ENCODE measurements at regions not wholly inside any gene's neighbourhood (a gene's known extent, or its start where the extent isn't known, plus 50 kb on each side); places are given as distances from the start of the nearest gene placed in this dataset.
"Not testable (repeated sequence)": the region's sequence is repeated elsewhere in the genome, so short reads cannot be mapped to it uniquely, and the experiment has no call there.

- DNase-seq: no peak
These were observed 117.4 kb upstream of the RORB start for GRCh38 chr9:74379718-74380117.

DNA sequence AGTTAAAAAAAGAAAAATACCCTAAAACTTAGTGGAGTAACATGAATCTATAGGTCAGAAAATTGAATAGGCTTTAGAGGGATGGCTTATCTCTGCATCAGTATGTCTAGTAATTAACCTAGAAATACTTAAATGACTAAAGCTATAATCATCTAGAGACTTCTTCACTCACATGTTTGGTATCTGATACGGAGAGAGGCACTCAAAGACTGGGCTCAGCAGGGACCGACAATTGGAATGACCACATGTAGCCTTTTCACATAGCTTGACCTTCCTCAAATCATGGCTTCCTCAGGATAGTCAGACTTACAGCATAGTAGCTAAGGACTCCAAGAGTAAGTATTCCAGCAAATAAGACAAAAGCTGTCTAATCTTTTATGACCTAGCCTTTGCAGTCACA is 105.3 kb upstream of the RORB start:
- DNase-seq: no peak

DNA sequence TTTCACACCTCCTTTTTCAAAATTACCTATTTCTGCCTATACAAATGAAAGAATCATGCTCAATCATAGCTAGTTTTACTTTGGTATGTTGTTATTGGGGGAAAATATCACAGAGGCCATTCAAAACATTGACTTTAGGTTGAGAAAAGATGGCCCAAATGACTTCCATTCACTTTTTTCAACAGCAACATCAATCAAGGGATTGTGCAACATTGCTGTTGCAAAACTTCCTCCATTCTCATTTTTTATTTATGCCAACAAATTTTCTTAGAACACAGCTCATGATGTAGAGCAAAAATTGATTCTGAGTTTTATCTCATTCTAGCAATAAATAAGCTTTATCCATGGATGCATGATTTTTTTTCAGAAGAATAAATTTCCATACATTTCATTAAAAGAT is 93.6 kb upstream of the RORB start:
- no peak for DNase-seq

GRCh38 chr9:74404620-74405019 is 92.5 kb upstream of the RORB start:
- no peak for DNase-seq

- no peak for DNase-seq
These were observed 90.0 kb upstream of the RORB start for GRCh38 chr9:74407166-74407565.

DNA sequence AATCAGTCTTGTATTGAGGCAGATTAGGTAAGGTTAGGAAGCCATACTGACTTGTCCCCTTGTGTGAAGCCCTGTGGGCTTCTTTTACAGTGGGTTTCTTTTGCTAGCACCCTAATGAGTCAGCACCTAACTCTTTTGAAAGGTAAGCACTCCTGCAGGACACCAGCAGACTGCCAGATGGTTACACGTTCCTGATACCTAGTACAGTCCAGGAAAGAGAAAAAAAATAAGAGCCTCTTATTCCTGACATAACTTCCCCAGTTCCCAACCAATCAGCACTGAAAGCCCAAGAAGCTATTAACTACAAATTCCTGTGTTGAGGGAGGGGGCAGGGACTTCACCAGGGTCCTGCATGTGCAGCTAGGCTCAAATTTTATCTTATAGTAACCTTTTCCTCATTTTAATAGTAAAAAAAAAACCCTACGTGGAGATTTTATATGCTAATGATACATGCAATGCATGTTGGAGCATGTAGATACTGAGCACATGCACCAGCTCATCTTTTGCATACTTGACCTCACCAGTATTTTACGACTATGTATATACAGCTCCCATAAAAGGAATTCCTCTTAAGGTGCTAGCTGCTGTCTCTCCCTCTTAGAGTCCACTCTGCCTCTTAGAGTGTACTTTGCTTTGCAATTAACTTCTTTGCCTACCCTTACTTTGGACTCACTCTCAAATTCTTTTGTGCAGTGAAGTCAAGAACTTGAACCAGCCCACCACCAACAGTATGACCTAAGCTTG is 84.7 kb upstream of the RORB start:
- no peak for DNase-seq

DNA sequence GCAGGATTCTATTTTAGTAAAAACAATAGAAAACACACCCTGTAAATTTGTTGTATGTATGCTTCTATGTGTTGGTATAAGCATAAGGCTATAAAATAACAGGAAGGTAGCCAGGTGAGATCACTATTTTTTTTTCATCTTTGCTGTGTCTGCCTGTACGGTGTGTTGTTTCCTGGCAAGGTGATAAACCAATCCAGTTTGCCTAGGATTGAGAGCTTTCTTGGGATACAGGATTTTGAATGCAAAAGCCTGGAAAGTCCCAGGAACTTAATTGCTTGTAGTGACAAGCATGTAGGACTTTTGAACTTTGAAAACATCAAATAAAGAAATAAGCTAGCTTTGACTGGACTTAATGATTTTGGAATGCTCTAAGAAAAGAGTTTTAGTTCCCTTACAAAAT is 83.3 kb upstream of the RORB start:
- DNase-seq: no peak

DNA sequence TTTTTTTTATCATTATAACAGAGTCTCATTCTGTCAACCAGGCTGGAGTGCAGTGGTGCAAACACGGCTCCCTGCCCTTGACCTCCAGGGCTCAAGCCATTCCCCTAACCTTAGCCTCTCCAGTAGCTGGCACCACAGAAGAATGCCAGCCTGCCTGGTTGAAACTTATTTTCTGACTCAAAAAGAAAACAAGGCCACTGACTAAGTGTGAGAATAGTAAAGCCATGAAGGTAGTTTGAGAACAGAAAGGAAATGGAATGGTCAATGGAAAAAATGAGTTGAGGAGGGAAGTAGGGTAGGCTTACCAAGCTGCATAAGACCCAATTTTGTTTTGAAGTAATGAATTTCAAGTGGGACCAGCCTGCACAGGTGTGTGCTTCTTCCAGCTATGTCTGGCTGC is 82.8 kb upstream of the RORB start:
- no peak for DNase-seq

DNA sequence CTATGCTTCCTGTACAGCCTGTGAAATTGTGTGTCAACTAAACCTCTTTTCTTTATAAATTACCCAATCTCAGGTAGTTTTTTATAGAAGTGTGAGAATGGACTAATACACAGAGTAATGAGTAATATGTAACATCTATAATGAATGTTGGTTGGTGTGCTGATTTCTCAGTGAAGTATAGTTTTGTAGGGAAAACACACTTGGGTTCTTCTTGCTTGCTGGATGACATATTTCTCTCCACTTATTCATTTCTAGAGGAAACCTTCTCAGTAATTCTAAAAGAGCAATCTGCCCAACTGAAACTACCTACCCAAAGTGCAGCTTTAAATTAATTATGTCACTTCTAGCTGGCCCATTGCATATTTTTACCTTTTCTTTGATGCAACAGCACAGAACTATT is 81.1 kb upstream of the RORB start:
- DNase-seq: no peak

- DNase-seq: not testable (repeated sequence)
These were observed 72.6 kb upstream of the RORB start for GRCh38 chr9:74424488-74424887.

GRCh38 chr9:74431467-74431866 is 65.7 kb upstream of the RORB start:
- no peak for DNase-seq

DNA sequence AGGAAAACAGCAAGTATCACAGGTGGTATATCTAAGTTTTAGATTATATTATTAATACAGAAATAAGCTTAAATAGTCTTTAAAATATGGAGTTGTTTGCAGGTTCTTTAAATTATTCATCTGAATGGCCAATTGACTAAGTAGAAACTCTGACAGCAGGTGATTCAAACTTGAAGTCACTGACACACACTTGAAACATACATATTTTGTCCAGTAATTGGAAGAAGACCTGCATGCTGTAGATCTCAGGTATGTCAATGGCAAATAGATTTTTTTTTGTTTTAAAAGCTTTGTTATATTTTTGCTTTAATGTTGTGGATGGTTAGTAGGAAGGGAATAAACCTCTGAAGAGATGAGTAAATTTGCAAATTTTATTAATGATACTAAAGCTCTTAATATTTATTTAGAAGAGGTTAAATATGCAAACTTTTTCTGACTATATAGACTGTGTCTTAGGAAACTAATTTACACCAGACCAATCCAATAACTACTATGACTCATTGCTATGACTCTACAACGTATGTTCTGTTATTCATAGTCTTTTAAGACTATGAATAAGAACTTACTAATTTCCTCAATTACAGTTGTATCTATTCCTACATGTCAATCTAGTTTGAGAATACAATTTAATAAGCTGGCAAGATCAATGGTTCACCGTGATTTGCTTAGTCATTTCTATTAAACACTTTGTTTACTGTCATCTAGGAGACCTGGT is 53.9 kb upstream of the RORB start:
- DNase-seq: no peak

GRCh38 chr9:74444369-74444768 is 52.8 kb upstream of the RORB start:
- DNase-seq: no peak
